ENCODE measurements at regions not wholly inside any gene's neighbourhood (a gene's known extent, or its start where the extent isn't known, plus 50 kb on each side); places are given as distances from the start of the nearest gene placed in this dataset.

DNA sequence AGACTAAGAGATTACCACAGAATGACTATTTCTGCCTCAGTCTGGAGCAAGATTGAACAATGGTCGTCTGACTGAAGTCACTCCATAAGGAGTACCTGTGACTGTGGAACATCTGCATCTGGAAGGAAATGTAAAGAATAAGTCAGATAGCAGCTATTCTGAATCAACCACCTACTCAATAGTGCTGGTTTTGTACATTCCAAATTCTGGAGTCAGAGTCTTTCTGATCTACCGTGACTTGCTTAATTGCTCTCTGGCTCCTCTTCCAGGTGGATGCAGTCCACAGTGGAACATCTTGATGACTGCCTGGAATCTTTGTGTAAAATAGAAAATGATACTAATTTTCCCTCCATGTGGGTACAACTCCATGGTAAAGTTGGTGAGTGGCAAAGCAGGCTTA is 156.3 kb upstream of the SEMA3C start:
- Mint-ChIP-seq H3K4me1 (ENCODE audit: unreplicated experiment) (peaks cover 4% of the 10 kb centered on the region), H3K27ac (peak overlapping the region; percentile 35), H3K36me3 (peaks cover 9% of the 10 kb centered on the region), H3K9me3 (peaks cover 10% of the 10 kb centered on the region), H3K4me3 (no peak overlapping the region), H3K27me3 (peaks cover 3% of the 10 kb centered on the region)
- TF ChIP-seq, protein P1, sequence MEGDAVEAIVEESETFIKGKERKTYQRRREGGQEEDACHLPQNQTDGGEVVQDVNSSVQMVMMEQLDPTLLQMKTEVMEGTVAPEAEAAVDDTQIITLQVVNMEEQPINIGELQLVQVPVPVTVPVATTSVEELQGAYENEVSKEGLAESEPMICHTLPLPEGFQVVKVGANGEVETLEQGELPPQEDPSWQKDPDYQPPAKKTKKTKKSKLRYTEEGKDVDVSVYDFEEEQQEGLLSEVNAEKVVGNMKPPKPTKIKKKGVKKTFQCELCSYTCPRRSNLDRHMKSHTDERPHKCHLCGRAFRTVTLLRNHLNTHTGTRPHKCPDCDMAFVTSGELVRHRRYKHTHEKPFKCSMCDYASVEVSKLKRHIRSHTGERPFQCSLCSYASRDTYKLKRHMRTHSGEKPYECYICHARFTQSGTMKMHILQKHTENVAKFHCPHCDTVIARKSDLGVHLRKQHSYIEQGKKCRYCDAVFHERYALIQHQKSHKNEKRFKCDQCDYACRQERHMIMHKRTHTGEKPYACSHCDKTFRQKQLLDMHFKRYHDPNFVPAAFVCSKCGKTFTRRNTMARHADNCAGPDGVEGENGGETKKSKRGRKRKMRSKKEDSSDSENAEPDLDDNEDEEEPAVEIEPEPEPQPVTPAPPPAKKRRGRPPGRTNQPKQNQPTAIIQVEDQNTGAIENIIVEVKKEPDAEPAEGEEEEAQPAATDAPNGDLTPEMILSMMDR (conservative IDR thresholded peaks at IDR 0.05) = no peak
- no peak for DNase-seq (ENCODE audit: extremely low spot score, unreplicated experiment)

DNA sequence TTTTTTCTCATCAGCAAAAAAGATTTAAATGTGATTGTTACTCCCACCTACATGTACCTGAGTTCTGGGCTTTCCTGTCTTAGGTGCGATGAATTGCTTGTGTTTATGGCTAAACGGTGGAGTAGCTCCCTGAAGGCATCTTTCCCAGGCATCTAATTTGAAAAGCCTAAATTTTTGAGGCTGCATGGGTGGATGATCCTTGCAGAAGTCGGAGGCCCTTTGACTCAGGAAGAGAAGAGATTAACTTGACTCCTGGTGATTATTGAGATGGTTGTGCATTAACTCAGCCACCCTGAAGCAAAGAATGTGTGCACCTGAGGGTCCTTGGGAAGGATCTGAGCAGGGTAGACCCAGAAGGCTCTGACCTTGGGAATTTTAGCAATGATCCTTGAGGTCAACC is 155.6 kb upstream of the SEMA3C start:
- no peaks in the 10 kb centered on the region for H3K4me1 Mint-ChIP-seq (ENCODE audit: unreplicated experiment)
- DNase-seq (ENCODE audit: extremely low spot score, unreplicated experiment) = no peak
- no peak overlapping the region for H3K4me3 Mint-ChIP-seq
- H3K9me3 Mint-ChIP-seq = peaks cover 6% of the 10 kb centered on the region
- TF ChIP-seq, protein P1 (conservative IDR thresholded peaks at IDR 0.05) = no peak
- peak overlapping the region; percentile 98 for H3K27ac Mint-ChIP-seq
- peaks cover 3% of the 10 kb centered on the region for H3K27me3 Mint-ChIP-seq
- H3K36me3 Mint-ChIP-seq = peaks cover 9% of the 10 kb centered on the region

DNA sequence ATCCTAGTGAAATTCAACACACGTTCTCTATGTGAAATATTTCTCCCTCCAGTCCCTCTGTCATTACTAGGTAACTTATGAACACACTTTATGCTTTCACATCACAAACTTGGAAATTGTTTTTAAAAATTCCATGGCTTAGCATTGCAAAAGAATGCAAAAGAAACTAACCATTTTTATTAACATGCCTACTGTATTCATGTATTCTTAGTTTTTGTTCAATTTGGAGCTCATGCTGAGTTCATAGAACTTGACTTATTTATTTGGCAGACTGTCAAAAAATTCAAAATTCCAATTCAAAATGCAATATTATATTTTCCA is 155.0 kb upstream of the SEMA3C start:
- TF ChIP-seq, protein P1 (conservative IDR thresholded peaks at IDR 0.05) = no peak
- Mint-ChIP-seq H3K27ac (peak overlapping the region; percentile 98), H3K4me3 (peak overlapping the region; percentile 2), H3K36me3 (peaks cover 11% of the 10 kb centered on the region), H3K4me1 (ENCODE audit: unreplicated experiment) (peaks cover 2% of the 10 kb centered on the region), H3K9me3 (peaks cover 8% of the 10 kb centered on the region), H3K27me3 (peaks cover 3% of the 10 kb centered on the region)
- no peak for DNase-seq (ENCODE audit: extremely low spot score, unreplicated experiment)

DNA sequence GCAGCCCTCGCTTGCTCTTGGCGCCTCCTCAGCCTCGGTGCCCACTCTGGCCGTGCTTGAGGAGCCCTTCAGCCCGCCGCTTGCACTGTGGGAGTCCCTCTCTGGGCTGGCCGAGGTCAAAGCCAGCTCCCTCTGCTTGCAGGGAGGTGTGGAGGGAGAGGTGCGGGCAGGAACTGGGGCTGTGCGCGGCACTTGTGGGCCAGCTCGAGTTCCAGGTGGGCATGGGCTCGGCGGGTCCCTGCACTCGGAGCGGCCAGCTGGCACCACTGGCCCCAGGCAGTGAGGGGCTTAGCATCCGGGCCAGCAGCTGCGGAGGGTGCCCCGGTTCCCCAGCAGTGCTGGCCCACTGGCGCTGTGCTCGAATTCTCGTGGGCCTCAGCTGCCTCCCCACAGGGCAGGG is 152.1 kb upstream of the SEMA3C start:
- Mint-ChIP-seq H3K27ac (no peak overlapping the region), H3K4me3 (no peak overlapping the region), H3K27me3 (peaks cover 3% of the 10 kb centered on the region), H3K9me3 (peaks cover 4% of the 10 kb centered on the region), H3K36me3 (peaks cover 7% of the 10 kb centered on the region), H3K4me1 (ENCODE audit: unreplicated experiment) (peaks cover 7% of the 10 kb centered on the region)
- no peak for DNase-seq (ENCODE audit: extremely low spot score, unreplicated experiment)
- TF ChIP-seq, protein P1 (conservative IDR thresholded peaks at IDR 0.05) = no peak

DNA sequence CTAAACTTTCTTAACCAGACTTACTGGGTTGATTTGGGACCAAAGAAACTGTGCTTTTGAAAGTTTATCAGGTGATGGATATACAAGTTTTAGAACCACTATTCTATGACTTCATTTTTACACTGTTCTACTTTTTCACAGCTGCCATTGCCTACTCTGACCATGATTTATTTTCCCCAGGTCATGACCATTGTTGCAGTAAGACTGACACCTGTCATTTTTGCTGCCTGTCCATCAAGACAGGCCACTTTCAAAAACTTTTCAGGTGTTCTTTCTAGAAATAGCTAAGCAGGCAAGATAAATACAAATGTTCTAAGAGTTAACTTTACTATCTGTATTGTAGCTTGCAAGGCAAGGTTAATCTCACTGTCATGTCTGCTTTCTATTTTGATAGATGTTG is 147.9 kb upstream of the SEMA3C start:
- Mint-ChIP-seq H3K9me3 (peaks cover 4% of the 10 kb centered on the region), H3K4me1 (ENCODE audit: unreplicated experiment) (peaks cover 21% of the 10 kb centered on the region)

More for the DNA sequence above, 147.9 kb upstream of the SEMA3C start:
- H3K27ac Mint-ChIP-seq = peak overlapping the region; percentile 97
- peaks cover 3% of the 10 kb centered on the region for H3K36me3 Mint-ChIP-seq
- DNase-seq (ENCODE audit: extremely low spot score, unreplicated experiment) = no peak
- no peaks in the 10 kb centered on the region for H3K27me3 Mint-ChIP-seq
- TF ChIP-seq, protein P1 (conservative IDR thresholded peaks at IDR 0.05) = no peak
- H3K4me3 Mint-ChIP-seq = peak overlapping the region; percentile 13

Data from type B pancreatic cell (in vitro differentiated cells).